Retinal pigment epithelial cell (primary cell): ENCODE measurements at regions not wholly inside any gene's neighbourhood (a gene's known extent, or its start where the extent isn't known, plus 50 kb on each side); places are given as distances from the start of the nearest gene placed in this dataset.

ENCODE experiments used
- DNase-seq: peaks from one replicate; pipeline ENCODE4 v3.0.0-alpha.2; 2010; ENCODE audit warnings: low read depth
- H3K4me3 ChIP-seq: 2 replicates; pipeline ENCODE4 v1.5.1; 2011; ENCODE audit warnings: mild to moderate bottlenecking, low read length, control low read depth, moderate library complexity
- CTCF ChIP-seq: conservative IDR thresholded peaks from 2 replicates; pipeline ENCODE4 v1.5.1; 2011; ENCODE audit warnings: low read depth, low read length, control low read depth, inconsistent platforms

- TF ChIP-seq CTCF = no peak
- no peak overlapping the region for H3K4me3 ChIP-seq
- no peak for DNase-seq
These were observed 447.4 kb downstream of the PCDH10 start for GRCh38 chr4:133596459-133596858.

- no peak for TF ChIP-seq CTCF
- no peak overlapping the region for H3K4me3 ChIP-seq
- peak; percentile 79 for DNase-seq
These were observed 445.5 kb downstream of the PCDH10 start for GRCh38 chr4:133594390-133595207.

GRCh38 chr4:133593764-133594163, 444.7 kb downstream of the PCDH10 start:
- H3K4me3 ChIP-seq = no peak overlapping the region
- no peak for TF ChIP-seq CTCF
- no peak for DNase-seq

GRCh38 chr4:133592591-133592990, 443.5 kb downstream of the PCDH10 start:
- no peak overlapping the region for H3K4me3 ChIP-seq
- DNase-seq = no peak
- no peak for TF ChIP-seq CTCF

- no peak overlapping the region for H3K4me3 ChIP-seq
- TF ChIP-seq CTCF = no peak
- DNase-seq = no peak
These were observed 443.0 kb downstream of the PCDH10 start for GRCh38 chr4:133592106-133592505.

- no peak for DNase-seq
- no peak overlapping the region for H3K4me3 ChIP-seq
- TF ChIP-seq CTCF = no peak
These were observed 439.2 kb downstream of the PCDH10 start for GRCh38 chr4:133588306-133588705.

- no peak for TF ChIP-seq CTCF
- DNase-seq = no peak
- H3K4me3 ChIP-seq = no peak overlapping the region
These were observed 436.2 kb downstream of the PCDH10 start for GRCh38 chr4:133585323-133585722.
